DOHH2 (cell line): ENCODE measurements at regions not wholly inside any gene's neighbourhood (a gene's known extent, or its start where the extent isn't known, plus 50 kb on each side); places are given as distances from the start of the nearest gene placed in this dataset.

Source experiments
- H3F3A ChIP-seq: fragments of 200-600 bp; sonication (generic), shearing (Covaris generic); 2 replicates; pipeline ENCODE4 v1.6.0; 2016; ENCODE audit warnings: antibody characterized with exemption, mild to moderate bottlenecking; ENCODE audit not compliant: control insufficient read depth, insufficient read depth
- H3K27ac ChIP-seq: fragments of 200-600 bp; sonication (generic); 2 replicates; pipeline ENCODE4 v1.5.1; 2014; ENCODE audit warnings: low read depth, mild to moderate bottlenecking, low read length, moderate library complexity
- H3K27me3 ChIP-seq: fragments of 200-600 bp; sonication (generic); 2 replicates; pipeline ENCODE4 v1.6.1; 2014; ENCODE audit warnings: mild to moderate bottlenecking, low read length, mixed read lengths; ENCODE audit not compliant: control insufficient read depth
- H3K36me3 ChIP-seq: fragments of 200-600 bp; sonication (generic); 2 replicates; pipeline ENCODE4 v1.6.1; 2014; ENCODE audit warnings: mild to moderate bottlenecking, low read length, moderate library complexity, mixed read lengths; ENCODE audit not compliant: control insufficient read depth
- H3K4me1 ChIP-seq: fragments of 200-600 bp; sonication (generic); 2 replicates; pipeline ENCODE4 v1.6.1; 2014; ENCODE audit warnings: mild to moderate bottlenecking, low read length, mixed read lengths; ENCODE audit not compliant: control insufficient read depth
- H3K4me2 ChIP-seq: fragments of 200-600 bp; sonication (generic); 2 replicates; pipeline ENCODE4 v1.6.0; 2014; ENCODE audit warnings: mild to moderate bottlenecking, low read length, moderate library complexity
- H3K4me3 ChIP-seq: fragments of 200-600 bp; sonication (generic); 2 replicates; pipeline ENCODE4 v1.5.1; 2014; ENCODE audit warnings: mild to moderate bottlenecking, low read length, mixed read lengths
- H3K79me2 ChIP-seq: fragments of 200-600 bp; sonication (generic); 2 replicates; pipeline ENCODE4 v1.6.1; 2014; ENCODE audit warnings: mild to moderate bottlenecking, low read length, mixed read lengths; ENCODE audit not compliant: control insufficient read depth
- H3K9me2 ChIP-seq: fragments of 200-600 bp; sonication (generic); replicated peaks from 2 replicates; pipeline ENCODE4 v1.6.1; 2014; ENCODE audit warnings: mild to moderate bottlenecking, low read length, mixed read lengths; ENCODE audit not compliant: control insufficient read depth
- H3K9me3 ChIP-seq: fragments of 200-600 bp; sonication (generic); 2 replicates; pipeline ENCODE4 v1.6.1; 2014; ENCODE audit warnings: antibody characterized with exemption, low read length, mixed read lengths; ENCODE audit not compliant: control insufficient read depth, insufficient read depth
- H4K20me1 ChIP-seq: fragments of 200-600 bp; sonication (generic); 2 replicates; pipeline ENCODE4 v1.6.0; 2014; ENCODE audit warnings: low read depth, mild to moderate bottlenecking, antibody characterized with exemption, low read length, moderate library complexity; ENCODE audit not compliant: control insufficient read depth, insufficient read depth
- EZH2phosphoT487 ChIP-seq: fragments of 200-600 bp; sonication (generic); IDR thresholded peaks from 2 replicates; pipeline ENCODE4 v1.6.1; 2017; ENCODE audit warnings: borderline replicate concordance, mild to moderate bottlenecking, antibody characterized with exemption, low read length, moderate library complexity, mixed read lengths
- TF ChIP-seq, protein P1 (sequence below): fragments of 200-600 bp; sonication (generic); IDR thresholded peaks from one replicate; pipeline ENCODE4 v1.5.1; 2014; ENCODE audit warnings: antibody characterized with exemption, mild to moderate bottlenecking, low read depth, low read length; ENCODE audit not compliant: poor library complexity, severe bottlenecking

- H3K9me3 ChIP-seq = no peaks in the 10 kb centered on the region
- H3K36me3 ChIP-seq = no peaks in the 10 kb centered on the region
- H3K79me2 ChIP-seq = no peaks in the 10 kb centered on the region
Measured at GRCh38 chr14:101509730-101510371, 51.4 kb upstream of the DIO3 start.

GRCh38 chr14:101511199-101511598 is 50.1 kb upstream of the DIO3 start:
- H3K4me1 ChIP-seq = no peaks in the 10 kb centered on the region
- no peaks in the 10 kb centered on the region for H4K20me1 ChIP-seq
- no peaks in the 10 kb centered on the region for H3K9me2 ChIP-seq
- no peak overlapping the region for H3K27ac ChIP-seq
- no peaks in the 10 kb centered on the region for H3K27me3 ChIP-seq
- no peaks in the 10 kb centered on the region for H3K36me3 ChIP-seq
- no peak for TF ChIP-seq EZH2phosphoT487
- TF ChIP-seq, protein P1, sequence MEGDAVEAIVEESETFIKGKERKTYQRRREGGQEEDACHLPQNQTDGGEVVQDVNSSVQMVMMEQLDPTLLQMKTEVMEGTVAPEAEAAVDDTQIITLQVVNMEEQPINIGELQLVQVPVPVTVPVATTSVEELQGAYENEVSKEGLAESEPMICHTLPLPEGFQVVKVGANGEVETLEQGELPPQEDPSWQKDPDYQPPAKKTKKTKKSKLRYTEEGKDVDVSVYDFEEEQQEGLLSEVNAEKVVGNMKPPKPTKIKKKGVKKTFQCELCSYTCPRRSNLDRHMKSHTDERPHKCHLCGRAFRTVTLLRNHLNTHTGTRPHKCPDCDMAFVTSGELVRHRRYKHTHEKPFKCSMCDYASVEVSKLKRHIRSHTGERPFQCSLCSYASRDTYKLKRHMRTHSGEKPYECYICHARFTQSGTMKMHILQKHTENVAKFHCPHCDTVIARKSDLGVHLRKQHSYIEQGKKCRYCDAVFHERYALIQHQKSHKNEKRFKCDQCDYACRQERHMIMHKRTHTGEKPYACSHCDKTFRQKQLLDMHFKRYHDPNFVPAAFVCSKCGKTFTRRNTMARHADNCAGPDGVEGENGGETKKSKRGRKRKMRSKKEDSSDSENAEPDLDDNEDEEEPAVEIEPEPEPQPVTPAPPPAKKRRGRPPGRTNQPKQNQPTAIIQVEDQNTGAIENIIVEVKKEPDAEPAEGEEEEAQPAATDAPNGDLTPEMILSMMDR = no peak
- H3K9me3 ChIP-seq = no peaks in the 10 kb centered on the region
- no peaks in the 10 kb centered on the region for H3K79me2 ChIP-seq
- H3K4me3 ChIP-seq = no peak overlapping the region
- H3K4me2 ChIP-seq = no peak overlapping the region
- H3F3A ChIP-seq = no peaks in the 10 kb centered on the region

More at GRCh38 chr14:101509730-101510371, 51.4 kb upstream of the DIO3 start:
- no peaks in the 10 kb centered on the region for H3K9me2 ChIP-seq
- TF ChIP-seq, protein P1 = no peak
- TF ChIP-seq EZH2phosphoT487 = no peak
- H3F3A ChIP-seq = no peaks in the 10 kb centered on the region
- H3K27me3 ChIP-seq = no peaks in the 10 kb centered on the region
- no peak overlapping the region for H3K4me2 ChIP-seq
- no peak overlapping the region for H3K4me3 ChIP-seq
- no peaks in the 10 kb centered on the region for H4K20me1 ChIP-seq
- no peak overlapping the region for H3K27ac ChIP-seq
- no peaks in the 10 kb centered on the region for H3K4me1 ChIP-seq
